Astrocyte (in vitro differentiated cells and primary cell): ENCODE measurements at regions not wholly inside any gene's neighbourhood (a gene's known extent, or its start where the extent isn't known, plus 50 kb on each side); places are given as distances from the start of the nearest gene placed in this dataset.

ENCODE experiments used
- EZH2 ChIP-seq: IDR thresholded peaks from 2 replicates; pipeline ENCODE4 v1.6.1; 2012; ENCODE audit warnings: mild to moderate bottlenecking, low read length, inconsistent platforms; ENCODE audit not compliant: insufficient read depth
- TF ChIP-seq, protein P1 (sequence below): IDR thresholded peaks from 2 replicates; pipeline ENCODE4 v1.5.1; 2011; ENCODE audit warnings: low read depth, mild to moderate bottlenecking, inconsistent platforms, low read length, moderate library complexity; ENCODE audit not compliant: insufficient read depth

DNA sequence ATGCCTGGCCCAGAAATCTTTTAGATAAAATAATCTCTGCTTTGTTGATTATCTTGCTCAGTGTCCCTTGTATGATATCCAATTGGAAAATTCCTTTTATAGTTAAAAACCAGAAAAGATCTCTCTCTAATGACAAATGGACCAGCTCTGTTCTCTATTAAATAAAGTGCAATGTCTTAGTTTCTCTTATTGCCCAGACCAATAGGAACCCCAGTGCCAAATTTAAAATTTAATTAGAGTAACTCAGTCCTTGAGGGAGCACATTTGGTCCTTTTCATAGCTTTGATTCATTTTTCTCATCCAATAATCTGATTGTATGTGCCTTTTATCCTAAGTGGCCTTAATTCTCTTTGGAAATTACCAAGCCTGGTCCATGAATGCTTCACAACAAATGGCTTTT, 158.9 kb upstream of the FOXK1 start:
- TF ChIP-seq, protein P1, sequence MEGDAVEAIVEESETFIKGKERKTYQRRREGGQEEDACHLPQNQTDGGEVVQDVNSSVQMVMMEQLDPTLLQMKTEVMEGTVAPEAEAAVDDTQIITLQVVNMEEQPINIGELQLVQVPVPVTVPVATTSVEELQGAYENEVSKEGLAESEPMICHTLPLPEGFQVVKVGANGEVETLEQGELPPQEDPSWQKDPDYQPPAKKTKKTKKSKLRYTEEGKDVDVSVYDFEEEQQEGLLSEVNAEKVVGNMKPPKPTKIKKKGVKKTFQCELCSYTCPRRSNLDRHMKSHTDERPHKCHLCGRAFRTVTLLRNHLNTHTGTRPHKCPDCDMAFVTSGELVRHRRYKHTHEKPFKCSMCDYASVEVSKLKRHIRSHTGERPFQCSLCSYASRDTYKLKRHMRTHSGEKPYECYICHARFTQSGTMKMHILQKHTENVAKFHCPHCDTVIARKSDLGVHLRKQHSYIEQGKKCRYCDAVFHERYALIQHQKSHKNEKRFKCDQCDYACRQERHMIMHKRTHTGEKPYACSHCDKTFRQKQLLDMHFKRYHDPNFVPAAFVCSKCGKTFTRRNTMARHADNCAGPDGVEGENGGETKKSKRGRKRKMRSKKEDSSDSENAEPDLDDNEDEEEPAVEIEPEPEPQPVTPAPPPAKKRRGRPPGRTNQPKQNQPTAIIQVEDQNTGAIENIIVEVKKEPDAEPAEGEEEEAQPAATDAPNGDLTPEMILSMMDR, result no peak
- TF ChIP-seq EZH2, result no peak
